Right kidney (tissue), 1 donor: ENCODE measurements at regions not wholly inside any gene's neighbourhood (a gene's known extent, or its start where the extent isn't known, plus 50 kb on each side); places are given as distances from the start of the nearest gene placed in this dataset.
"Not testable (repeated sequence)": the region's sequence is repeated elsewhere in the genome, so short reads cannot be mapped to it uniquely, and the experiment has no call there.

Experiments used
- DNase-seq: peaks from one replicate; pipeline ENCODE4 v3.0.0-alpha.2; 2016

GRCh38 chr1:29756901-29757725, 520.8 kb downstream of the PTPRU start:
- DNase-seq, result no peak

- DNase-seq, result no peak
Measured at GRCh38 chr1:29756498-29756897, 520.2 kb downstream of the PTPRU start.

GRCh38 chr1:29756085-29756484, 519.8 kb downstream of the PTPRU start:
- no peak for DNase-seq

- DNase-seq, result not testable (repeated sequence)
Measured at GRCh38 chr1:29755412-29756015, 519.2 kb downstream of the PTPRU start.

GRCh38 chr1:29754573-29755375, 518.5 kb downstream of the PTPRU start:
- DNase-seq, result no peak

- DNase-seq, result no peak
Measured at GRCh38 chr1:29753771-29754572, 517.6 kb downstream of the PTPRU start.

- DNase-seq, result no peak
Measured at GRCh38 chr1:29753244-29753643, 516.9 kb downstream of the PTPRU start.

- DNase-seq, result no peak
Measured at GRCh38 chr1:29752141-29752540, 515.8 kb downstream of the PTPRU start.

- no peak for DNase-seq
Measured at GRCh38 chr1:29749024-29749945, 513.0 kb downstream of the PTPRU start.

- DNase-seq, result no peak
Measured at GRCh38 chr1:29747196-29747595, 510.9 kb downstream of the PTPRU start.

- no peak for DNase-seq
Measured at GRCh38 chr1:29746076-29746665, 509.8 kb downstream of the PTPRU start.

- DNase-seq, result no peak
Measured at GRCh38 chr1:29744684-29745490, 508.6 kb downstream of the PTPRU start.

GRCh38 chr1:29743931-29744330, 507.6 kb downstream of the PTPRU start:
- no peak for DNase-seq

GRCh38 chr1:29743264-29743663, 506.9 kb downstream of the PTPRU start:
- no peak for DNase-seq

GRCh38 chr1:29739176-29739575, 502.9 kb downstream of the PTPRU start:
- DNase-seq, result no peak

GRCh38 chr1:29736582-29737188, 500.4 kb downstream of the PTPRU start:
- DNase-seq, result peak; percentile 18

- no peak for DNase-seq
Measured at GRCh38 chr1:29732453-29732852, 496.1 kb downstream of the PTPRU start.

- no peak for DNase-seq
Measured at GRCh38 chr1:29730623-29731022, 494.3 kb downstream of the PTPRU start.

GRCh38 chr1:29729281-29729680, 493.0 kb downstream of the PTPRU start:
- DNase-seq, result no peak
